IPS DF 6.9 (cell line): ENCODE measurements at regions not wholly inside any gene's neighbourhood (a gene's known extent, or its start where the extent isn't known, plus 50 kb on each side); places are given as distances from the start of the nearest gene placed in this dataset.

Experiments
- DNase-seq: peaks from one replicate; pipeline ENCODE4 v3.0.0-alpha.2; 2013; ENCODE audit warnings: low read depth, low spot score
- H3K27ac ChIP-seq: one replicate; pipeline ENCODE4 v1.5.1; 2013; ENCODE audit warnings: low read length, control low read depth
- H3K27me3 ChIP-seq: 2 replicates; pipeline ENCODE4 v1.6.1; 2013; ENCODE audit warnings: mild to moderate bottlenecking, low read length; ENCODE audit not compliant: control insufficient read depth, insufficient read depth
- H3K36me3 ChIP-seq: 2 replicates; pipeline ENCODE4 v1.6.1; 2013; ENCODE audit warnings: low read length; ENCODE audit not compliant: control insufficient read depth, insufficient read depth
- H3K4me1 ChIP-seq: 2 replicates; pipeline ENCODE4 v1.6.1; 2013; ENCODE audit warnings: low read length; ENCODE audit not compliant: control insufficient read depth, insufficient read depth
- H3K4me3 ChIP-seq: 2 replicates; pipeline ENCODE4 v1.5.1; 2013; ENCODE audit warnings: mild to moderate bottlenecking, low read length
- H3K9me3 ChIP-seq: 2 replicates; pipeline ENCODE4 v1.6.1; 2013; ENCODE audit warnings: low read length, inconsistent platforms; ENCODE audit not compliant: control insufficient read depth, insufficient read depth
- WGBS: extraction: QIAGEN DNeasy Blood & Tissue Kit; methylation state at CpG from one replicate; pipeline ENCODE4 v1.1.7; 2013; ENCODE audit warnings: mixed read lengths, missing lambda C conversion rate; ENCODE audit not compliant: insufficient read length, insufficient coverage; 5-methylcytosine and 5-hydroxymethylcytosine counted together

DNA sequence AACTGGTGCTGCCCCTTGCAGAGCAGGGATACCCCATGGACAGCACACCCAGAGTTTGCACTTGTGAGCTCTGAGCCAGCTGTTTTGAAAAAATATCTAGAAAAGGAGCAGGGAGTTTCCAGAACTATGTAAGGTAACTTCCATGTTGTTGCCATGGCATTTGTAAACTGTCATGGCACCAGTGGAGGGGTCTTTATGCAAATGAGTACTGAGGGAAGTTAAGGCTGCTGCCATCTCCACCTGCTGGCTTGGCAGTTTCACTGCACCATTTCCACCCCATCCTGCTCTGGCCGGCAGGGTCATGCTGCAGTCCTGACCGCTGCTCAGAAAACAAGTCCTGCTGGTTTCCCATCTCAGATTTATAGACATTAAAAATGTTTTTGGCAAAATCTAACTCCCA lies 52.3 kb upstream of the SNTG2 start:
- WGBS: no CpG with 5 or more reads among the region's 2 CpGs
- peak; percentile 47 for DNase-seq

DNA sequence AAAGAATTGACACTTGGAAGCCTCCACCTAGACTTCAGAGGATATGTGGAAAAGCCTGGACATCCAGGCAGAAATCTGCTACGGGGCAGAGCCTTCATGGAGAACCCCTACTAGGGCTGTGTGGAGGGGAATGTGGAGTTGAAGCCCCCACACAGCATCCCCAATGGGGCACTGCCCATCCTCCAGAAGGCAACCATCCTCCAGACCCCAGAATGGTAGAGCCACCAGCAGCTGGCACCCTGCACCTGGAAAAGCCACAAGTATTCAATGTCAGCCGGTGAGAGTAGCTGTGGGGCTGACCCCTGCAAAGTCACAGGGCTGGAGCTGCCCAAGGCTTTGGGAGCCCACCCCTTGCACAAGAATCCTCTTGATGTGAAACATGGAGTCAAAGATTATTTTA lies 53.6 kb upstream of the SNTG2 start:
- WGBS: no CpG with 5 or more reads among the region's 2 CpGs
- Histone ChIP-seq H3K4me3 (no peak overlapping the region), H3K36me3 (no peaks in the 10 kb centered on the region), H3K27ac (no peak overlapping the region), H3K4me1 (peaks cover 3% of the 10 kb centered on the region; the same call in 1 of the 2 replicates), H3K27me3 (no peaks in the 10 kb centered on the region), H3K9me3 (peaks cover 1% of the 10 kb centered on the region; the same call in 1 of the 2 replicates)
- no peak for DNase-seq

More for the DNA sequence above, 52.3 kb upstream of the SNTG2 start:
- H3K27me3 ChIP-seq: no peaks in the 10 kb centered on the region
- H3K4me3 ChIP-seq: no peak overlapping the region
- peaks cover 1% of the 10 kb centered on the region; the same call in 1 of the 2 replicates for H3K9me3 ChIP-seq
- H3K36me3 ChIP-seq: no peaks in the 10 kb centered on the region
- no peaks in the 10 kb centered on the region; the same call in 1 of the 2 replicates for H3K4me1 ChIP-seq
- no peak overlapping the region for H3K27ac ChIP-seq

DNA sequence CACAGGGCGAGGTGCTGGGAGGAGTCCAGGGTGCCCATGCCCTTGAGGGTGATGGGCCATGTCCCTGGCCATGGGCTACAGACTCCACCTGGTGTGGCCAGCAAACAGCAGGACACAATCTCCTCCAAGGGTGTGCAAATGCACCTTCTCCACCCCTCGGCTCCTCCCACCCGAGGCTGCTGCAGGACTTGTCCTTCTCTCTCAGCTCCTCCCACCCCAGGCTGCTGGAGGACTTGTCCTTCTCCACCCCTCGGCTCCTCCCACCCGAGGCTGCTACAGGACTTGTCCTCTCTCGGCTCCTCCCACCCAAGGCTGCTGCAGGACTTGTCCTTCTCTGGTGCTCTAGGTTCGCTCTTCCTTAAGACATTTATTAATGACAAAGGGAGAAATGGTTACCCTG lies 57.3 kb upstream of the SNTG2 start:
- H3K9me3 ChIP-seq: peaks cover 1% of the 10 kb centered on the region; the same call in 1 of the 2 replicates
- DNase-seq: peak; percentile 68
- no CpG with 5 or more reads among the region's 7 CpGs for WGBS
- no peak overlapping the region for H3K4me3 ChIP-seq
- no peaks in the 10 kb centered on the region for H3K27me3 ChIP-seq
- H3K36me3 ChIP-seq: no peaks in the 10 kb centered on the region
- no peak overlapping the region for H3K27ac ChIP-seq
- H3K4me1 ChIP-seq: peaks cover 6% of the 10 kb centered on the region

DNA sequence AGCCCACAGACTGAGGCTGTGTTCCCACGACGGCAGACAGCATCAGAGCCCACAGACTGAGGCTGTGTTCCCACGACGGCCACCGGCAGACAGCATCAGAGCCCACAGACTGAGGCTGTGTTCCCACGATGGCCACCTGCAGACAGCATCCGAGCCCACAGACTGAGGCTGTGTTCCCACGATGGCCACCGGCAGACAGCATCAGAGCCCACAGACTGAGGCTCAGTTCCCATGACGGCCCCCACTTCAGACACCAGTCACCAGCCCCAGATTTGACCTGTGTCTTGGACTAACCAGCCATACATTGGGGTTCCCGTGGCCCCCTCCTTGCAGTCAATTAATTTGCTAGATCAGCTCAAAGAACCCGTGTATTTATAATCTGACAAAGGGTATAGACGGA lies 57.8 kb upstream of the SNTG2 start:
- no peak overlapping the region for H3K27ac ChIP-seq
- no peak for DNase-seq
- H3K4me3 ChIP-seq: no peak overlapping the region
- H3K4me1 ChIP-seq: peaks cover 6% of the 10 kb centered on the region
- no CpG with 5 or more reads among the region's 13 CpGs for WGBS
- H3K36me3 ChIP-seq: no peaks in the 10 kb centered on the region
- H3K27me3 ChIP-seq: no peaks in the 10 kb centered on the region
- H3K9me3 ChIP-seq: peaks cover 1% of the 10 kb centered on the region; the same call in 1 of the 2 replicates

DNA sequence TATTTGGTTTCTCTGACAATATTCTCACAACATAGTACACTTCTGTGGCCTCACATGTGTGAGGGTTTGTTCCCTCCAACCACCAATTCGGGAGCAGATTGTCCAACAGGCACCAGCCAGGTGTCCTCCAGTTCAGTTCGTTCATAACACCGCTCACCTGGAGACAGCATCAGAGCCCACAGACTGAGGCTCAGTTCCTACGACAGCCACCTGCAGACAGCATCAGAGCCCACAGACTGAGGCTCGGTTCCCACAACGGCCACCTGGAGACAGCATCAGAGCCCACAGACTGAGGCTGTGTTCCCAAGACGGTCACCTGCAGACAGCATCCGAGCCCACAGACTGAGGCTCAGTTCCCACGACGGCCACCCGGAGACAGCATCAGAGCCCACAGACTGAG lies 58.2 kb upstream of the SNTG2 start:
- no peaks in the 10 kb centered on the region for H3K36me3 ChIP-seq
- H3K4me3 ChIP-seq: no peak overlapping the region
- no CpG with 5 or more reads among the region's 11 CpGs for WGBS
- no peaks in the 10 kb centered on the region for H3K27me3 ChIP-seq
- H3K9me3 ChIP-seq: peaks cover 1% of the 10 kb centered on the region; the same call in 1 of the 2 replicates
- peaks cover 6% of the 10 kb centered on the region for H3K4me1 ChIP-seq
- H3K27ac ChIP-seq: no peak overlapping the region
- DNase-seq: no peak

DNA sequence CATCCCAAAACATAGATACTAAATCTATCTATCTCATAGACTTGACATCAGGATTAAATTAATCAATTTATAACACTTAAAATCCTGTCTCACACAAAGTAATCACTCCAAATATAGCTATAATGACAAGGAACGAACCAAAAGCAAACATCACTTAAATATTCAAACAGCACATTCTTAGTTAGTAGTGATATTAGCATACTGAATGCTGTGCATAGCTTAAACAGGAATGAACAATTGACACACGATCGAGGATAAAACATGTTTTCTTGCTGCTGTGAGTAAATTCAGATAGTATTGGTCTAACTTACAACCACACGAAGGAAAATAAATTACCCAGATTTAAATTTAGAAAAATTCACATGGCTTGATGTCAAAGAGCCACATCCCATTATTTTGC lies 58.9 kb upstream of the SNTG2 start:
- WGBS: 100% methylated on average over 1 of the region's 4 CpGs
- Histone ChIP-seq H3K4me1 (peaks cover 6% of the 10 kb centered on the region), H3K27me3 (no peaks in the 10 kb centered on the region)

DNA sequence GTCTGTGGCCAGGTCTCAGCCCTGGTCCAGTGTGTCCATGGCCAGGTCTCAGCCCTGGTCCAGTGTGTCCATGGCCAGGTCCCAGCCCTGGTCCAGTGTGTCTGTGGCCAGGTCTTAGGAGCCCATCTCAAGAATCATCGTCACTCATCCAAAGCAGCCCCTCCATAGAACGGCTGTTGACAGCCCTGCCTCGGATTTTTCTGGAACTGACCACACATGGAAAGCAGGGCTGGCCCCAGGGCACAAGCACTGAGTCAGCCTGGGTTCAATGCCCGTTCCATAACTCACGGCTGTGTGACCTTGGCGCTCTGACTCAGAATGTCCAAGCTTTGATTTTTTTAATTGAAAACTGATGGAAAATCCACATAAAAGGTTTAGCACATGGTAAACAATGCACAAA lies 59.9 kb upstream of the SNTG2 start:
- H3K27me3 ChIP-seq: no peaks in the 10 kb centered on the region
- DNase-seq: no peak
- H3K4me1 ChIP-seq: peaks cover 6% of the 10 kb centered on the region
- H3K4me3 ChIP-seq: no peak overlapping the region
- no peaks in the 10 kb centered on the region for H3K36me3 ChIP-seq
- no peak overlapping the region for H3K27ac ChIP-seq
- no CpG with 5 or more reads among the region's 6 CpGs for WGBS
- H3K9me3 ChIP-seq: no peaks in the 10 kb centered on the region

More for the DNA sequence above, 58.9 kb upstream of the SNTG2 start:
- H3K27ac ChIP-seq: no peak overlapping the region
- no peak for DNase-seq
- H3K4me3 ChIP-seq: no peak overlapping the region
- peaks cover under 1% of the 10 kb centered on the region; the same call in 1 of the 2 replicates for H3K9me3 ChIP-seq
- no peaks in the 10 kb centered on the region for H3K36me3 ChIP-seq

DNA sequence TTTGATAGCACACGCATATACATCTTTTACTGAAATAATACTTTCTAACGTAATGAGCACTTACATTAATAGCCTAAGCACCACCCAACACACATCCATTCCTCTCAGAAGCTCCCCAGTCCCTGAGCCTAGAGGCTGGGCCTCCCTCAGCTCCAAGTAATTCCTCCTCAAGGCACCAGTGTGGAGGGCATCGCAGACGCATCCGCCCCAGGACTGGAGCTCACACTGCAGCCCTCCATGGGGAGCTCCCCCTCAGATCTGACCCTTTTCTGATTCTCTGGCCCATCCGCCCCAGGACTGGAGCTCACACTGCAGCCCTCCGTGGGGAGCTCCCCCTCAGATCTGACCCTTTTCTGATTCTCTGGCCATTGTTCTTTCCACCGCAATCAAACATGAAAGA lies 60.4 kb upstream of the SNTG2 start:
- DNase-seq: no peak
- Histone ChIP-seq H3K27me3 (no peaks in the 10 kb centered on the region), H3K27ac (no peak overlapping the region), H3K9me3 (no peaks in the 10 kb centered on the region), H3K4me3 (no peak overlapping the region), H3K4me1 (peaks cover 6% of the 10 kb centered on the region), H3K36me3 (no peaks in the 10 kb centered on the region)
- no CpG with 5 or more reads among the region's 8 CpGs for WGBS

DNA sequence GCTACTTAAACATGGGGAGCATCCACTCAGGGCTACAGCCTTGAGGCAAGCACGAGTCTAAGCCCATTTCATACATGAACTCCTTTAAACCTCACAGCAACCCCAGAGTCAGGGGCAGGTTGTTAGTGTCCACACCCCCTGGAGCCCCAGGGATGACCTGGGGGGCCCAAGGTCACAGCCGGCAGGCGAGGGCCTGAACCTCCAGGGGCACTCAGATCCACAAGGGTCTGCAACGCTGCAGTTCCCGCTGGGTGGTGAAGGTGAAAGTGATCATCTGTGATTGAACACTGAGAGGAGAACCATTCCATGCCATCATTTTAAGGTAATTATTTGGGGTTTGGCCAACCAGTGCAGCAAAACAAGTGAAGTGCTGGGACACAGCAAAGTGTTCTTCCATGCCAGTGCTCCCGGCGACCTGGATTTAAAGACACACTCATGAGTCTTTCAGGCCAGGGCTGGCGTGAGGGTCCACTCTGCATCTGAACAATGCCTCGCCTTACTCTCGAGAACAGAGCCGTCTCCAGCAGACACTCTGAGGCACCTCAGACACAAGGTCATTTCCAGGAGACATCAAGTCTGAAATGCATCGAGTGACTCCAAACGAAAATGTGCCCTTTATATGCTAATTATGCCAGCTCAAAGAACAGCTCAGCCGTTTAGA lies 61.6 kb upstream of the SNTG2 start:
- no peak for DNase-seq
- Histone ChIP-seq H3K27me3 (no peaks in the 10 kb centered on the region), H3K36me3 (no peaks in the 10 kb centered on the region), H3K4me1 (peaks cover 6% of the 10 kb centered on the region), H3K27ac (no peak overlapping the region), H3K9me3 (no peaks in the 10 kb centered on the region), H3K4me3 (no peak overlapping the region)
- no CpG with 5 or more reads among the region's 14 CpGs for WGBS

DNA sequence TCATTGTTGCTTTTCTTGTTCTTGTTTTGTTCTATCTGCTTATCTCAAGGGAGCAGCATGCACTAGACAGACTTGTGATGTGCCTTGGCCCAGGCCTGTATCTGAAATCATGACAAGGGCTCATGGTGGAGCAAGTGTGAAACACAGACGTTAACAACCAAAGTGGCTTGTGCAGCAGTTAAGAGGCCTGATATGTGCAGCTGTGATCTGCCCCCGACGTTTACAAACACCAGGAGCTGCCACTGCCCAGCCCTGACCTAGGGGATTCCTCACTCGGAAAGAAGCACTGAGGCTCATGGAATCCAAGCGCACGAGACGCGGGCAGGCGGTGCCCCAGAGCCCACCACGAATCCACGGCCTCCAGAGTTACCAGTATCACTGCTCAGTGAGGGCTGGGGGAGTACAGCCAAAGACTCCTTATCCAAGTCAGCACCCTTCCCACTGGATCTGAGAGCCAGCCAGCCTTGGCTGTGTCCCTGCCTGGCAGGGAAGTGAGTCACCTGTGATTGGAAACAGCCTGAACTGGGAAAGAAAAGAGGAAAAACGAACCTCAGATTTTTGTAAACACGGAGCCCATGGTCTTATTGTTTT lies 62.3 kb upstream of the SNTG2 start:
- Histone ChIP-seq H3K36me3 (no peaks in the 10 kb centered on the region), H3K9me3 (no peaks in the 10 kb centered on the region), H3K27ac (no peak overlapping the region), H3K4me3 (no peak overlapping the region), H3K4me1 (peaks cover 6% of the 10 kb centered on the region), H3K27me3 (no peaks in the 10 kb centered on the region)
- DNase-seq: no peak
- WGBS: no CpG with 5 or more reads among the region's 13 CpGs

DNA sequence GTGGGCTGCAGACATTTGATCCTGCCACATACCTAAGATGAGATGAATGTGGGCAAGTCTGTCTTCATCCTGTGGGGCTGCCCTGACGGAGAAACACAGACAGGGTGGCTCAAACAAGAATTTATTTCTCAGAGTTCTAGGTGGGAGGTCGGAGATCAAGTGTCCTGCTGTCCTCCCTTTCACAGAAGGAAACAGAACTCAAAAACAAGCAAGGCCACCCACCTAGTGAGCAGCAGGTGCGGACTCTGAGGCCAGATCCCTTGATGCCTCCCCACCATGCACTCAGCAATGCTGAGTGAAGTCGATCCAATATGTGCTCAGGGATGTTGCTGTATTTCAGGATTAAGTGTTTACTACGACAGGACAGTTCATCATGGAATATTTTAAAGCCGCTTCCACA lies 63.0 kb upstream of the SNTG2 start:
- H3K4me3 ChIP-seq: no peak overlapping the region
- no peak for DNase-seq
- no peaks in the 10 kb centered on the region for H3K27me3 ChIP-seq
- no peaks in the 10 kb centered on the region for H3K36me3 ChIP-seq
- WGBS: no CpG with 5 or more reads among the region's 6 CpGs
- no peak overlapping the region for H3K27ac ChIP-seq
- no peaks in the 10 kb centered on the region for H3K9me3 ChIP-seq
- H3K4me1 ChIP-seq: peaks cover 5% of the 10 kb centered on the region
